SK-N-SH treated with all-trans-retinoic acid at 6 μM for 48 hours (cell line): ENCODE measurements at regions not wholly inside any gene's neighbourhood (a gene's known extent, or its start where the extent isn't known, plus 50 kb on each side); places are given as distances from the start of the nearest gene placed in this dataset.

Experiments used
- ATAC-seq: fragments of 200-7000 bp; cut with Tn5 transposase; 3 replicates; pipeline ENCODE4 v1.9.1; 2020; ENCODE audit warnings: mild to moderate bottlenecking, moderate library complexity
- ARNTL ChIP-seq: fragments of 450-650 bp; formaldehyde crosslinking; IDR thresholded peaks from 2 replicates; pipeline ENCODE4 v1.5.0; 2020; ENCODE audit warnings: low read depth, mild to moderate bottlenecking, moderate library complexity, borderline replicate concordance
- BACH2 ChIP-seq: fragments of 250-450 bp; sonication (Bioruptor Pico); IDR thresholded peaks from 2 replicates; pipeline ENCODE4 v1.9.0; 2021; ENCODE audit warnings: mild to moderate bottlenecking, borderline replicate concordance
- CSDC2 ChIP-seq: fragments of 250-450 bp; sonication (Bioruptor Pico); IDR thresholded peaks from 2 replicates; pipeline ENCODE4 v1.5.0; 2020; ENCODE audit warnings: mild to moderate bottlenecking, moderate library complexity
- CSRNP3 ChIP-seq: fragments of 250-450 bp; sonication (Bioruptor Pico); IDR thresholded peaks from 2 replicates; pipeline ENCODE4 v1.5.1; 2021; ENCODE audit warnings: mild to moderate bottlenecking, moderate library complexity
- ESRRG ChIP-seq: fragments of 250-450 bp; sonication (Bioruptor Pico); IDR thresholded peaks from 2 replicates; pipeline ENCODE4 v1.6.1; 2021; ENCODE audit warnings: mild to moderate bottlenecking
- GLIS3 ChIP-seq: fragments of 250-450 bp; sonication (Bioruptor Pico); IDR thresholded peaks from 2 replicates; pipeline ENCODE4 v1.5.0; 2020; ENCODE audit warnings: mild to moderate bottlenecking, moderate library complexity
- ISL1 ChIP-seq: fragments of 250-450 bp; sonication (Bioruptor Pico); IDR thresholded peaks from 2 replicates; pipeline ENCODE4 v2.1.2; 2022; ENCODE audit warnings: mild to moderate bottlenecking, moderate library complexity
- OSR1 ChIP-seq: fragments of 250-450 bp; sonication (Bioruptor Pico); IDR thresholded peaks from 2 replicates; pipeline ENCODE4 v1.8.0; 2022; ENCODE audit warnings: moderate library complexity, mild to moderate bottlenecking, inconsistent platforms
- PATZ1 ChIP-seq: fragments of 250-450 bp; sonication (Bioruptor Pico); IDR thresholded peaks from 2 replicates; pipeline ENCODE4 v1.8.0; 2020; ENCODE audit warnings: mild to moderate bottlenecking, moderate library complexity, borderline replicate concordance
- POU6F1 ChIP-seq: fragments of 250-450 bp; sonication (Bioruptor Pico); IDR thresholded peaks from 2 replicates; pipeline ENCODE4 v1.8.0; 2021; ENCODE audit warnings: low read depth, mild to moderate bottlenecking, moderate library complexity, borderline replicate concordance
- PPARA ChIP-seq: fragments of 250-450 bp; sonication (Bioruptor Pico); IDR thresholded peaks from 2 replicates; pipeline ENCODE4 v1.5.0; 2020; ENCODE audit warnings: mild to moderate bottlenecking, borderline replicate concordance
- SNAI2 ChIP-seq: fragments of 250-450 bp; sonication (Bioruptor Pico); IDR thresholded peaks from 2 replicates; pipeline ENCODE4 v1.5.0; 2020; ENCODE audit warnings: mild to moderate bottlenecking, moderate library complexity
- TCF4 ChIP-seq: fragments of 250-450 bp; sonication (Bioruptor Pico); IDR thresholded peaks from 2 replicates; pipeline ENCODE4 v1.8.0; 2021; ENCODE audit warnings: mild to moderate bottlenecking, moderate library complexity, borderline replicate concordance
- TOX ChIP-seq: fragments of 250-450 bp; sonication (Bioruptor Pico); IDR thresholded peaks from 2 replicates; pipeline ENCODE4 v1.8.0; 2021; ENCODE audit warnings: mild to moderate bottlenecking, moderate library complexity, borderline replicate concordance
- TSHZ2 ChIP-seq: fragments of 250-450 bp; sonication (Bioruptor Pico); IDR thresholded peaks from 2 replicates; pipeline ENCODE4 v1.5.0; 2020; ENCODE audit warnings: mild to moderate bottlenecking, moderate library complexity
- ZC3H10 ChIP-seq: fragments of 250-450 bp; sonication (Bioruptor Pico); IDR thresholded peaks from 2 replicates; pipeline ENCODE4 v1.5.1; 2021; ENCODE audit warnings: mild to moderate bottlenecking, moderate library complexity
- ZFP3 ChIP-seq: fragments of 250-450 bp; sonication (Bioruptor Pico); IDR thresholded peaks from 2 replicates; pipeline ENCODE4 v1.5.0; 2020; ENCODE audit warnings: mild to moderate bottlenecking, moderate library complexity
- ZFP30 ChIP-seq: fragments of 450-650 bp; formaldehyde crosslinking; IDR thresholded peaks from 2 replicates; pipeline ENCODE4 v1.5.0; 2022; ENCODE audit warnings: mild to moderate bottlenecking, moderate library complexity
- ZNF70 ChIP-seq: fragments of 450-650 bp; formaldehyde crosslinking; IDR thresholded peaks from 2 replicates; pipeline ENCODE4 v1.5.0; 2020; ENCODE audit warnings: mild to moderate bottlenecking, moderate library complexity
- ZNF8 ChIP-seq: fragments of 450-650 bp; formaldehyde crosslinking; IDR thresholded peaks from 2 replicates; pipeline ENCODE4 v1.5.0; 2020; ENCODE audit warnings: mild to moderate bottlenecking, moderate library complexity

- TF ChIP-seq ZC3H10 (CRISPR knock-in tag) (no peak), SNAI2 (no peak), ZFP30 (CRISPR knock-in tag) (no peak), ZNF8 (CRISPR knock-in tag) (peak; percentile 91)
- ATAC-seq, result no peak
Observed at GRCh38 chr1:98145655-98146054, 224.8 kb upstream of the DPYD start.

GRCh38 chr1:98143403-98143802 lies 222.6 kb upstream of the DPYD start:
- no peak for TF ChIP-seq ZFP30 (CRISPR knock-in tag)
- TF ChIP-seq CSRNP3 (CRISPR knock-in tag), result no peak
- no peak for TF ChIP-seq TSHZ2 (CRISPR knock-in tag)
- TF ChIP-seq CSDC2 (CRISPR knock-in tag), result no peak
- no peak for TF ChIP-seq ZFP3 (CRISPR knock-in tag)
- TF ChIP-seq ESRRG (CRISPR knock-in tag), result no peak
- no peak for TF ChIP-seq GLIS3 (CRISPR knock-in tag)
- TF ChIP-seq ZC3H10 (CRISPR knock-in tag), result no peak
- no peak for TF ChIP-seq TOX (CRISPR knock-in tag)
- no peak for TF ChIP-seq SNAI2
- TF ChIP-seq, all 23 proteins: peak for 0
- ATAC-seq, result no peak

GRCh38 chr1:98133131-98133530 lies 212.3 kb upstream of the DPYD start:
- ATAC-seq, result no peak
- TF ChIP-seq ESRRG (CRISPR knock-in tag) (no peak), GLIS3 (CRISPR knock-in tag) (no peak), PPARA (CRISPR knock-in tag) (no peak), BACH2 (CRISPR knock-in tag) (no peak)

- ATAC-seq, result no peak
Observed at GRCh38 chr1:98130408-98130807, 209.6 kb upstream of the DPYD start.

More at GRCh38 chr1:98130408-98130807, 209.6 kb upstream of the DPYD start:
- TF ChIP-seq ZC3H10 (CRISPR knock-in tag) (no peak), PPARA (CRISPR knock-in tag) (no peak), ZFP3 (CRISPR knock-in tag) (no peak), OSR1 (CRISPR knock-in tag) (no peak), POU6F1 (CRISPR knock-in tag) (no peak), CSDC2 (CRISPR knock-in tag) (no peak), PATZ1 (CRISPR knock-in tag) (no peak), ARNTL (CRISPR knock-in tag) (no peak), GLIS3 (CRISPR knock-in tag) (no peak), ZNF70 (no peak), ZFP30 (CRISPR knock-in tag) (no peak), ESRRG (CRISPR knock-in tag) (no peak), ISL1 (CRISPR knock-in tag) (no peak), TOX (CRISPR knock-in tag) (no peak), TCF4 (CRISPR knock-in tag) (no peak)
